PC-9 (cell line): ENCODE measurements at regions not wholly inside any gene's neighbourhood (a gene's known extent, or its start where the extent isn't known, plus 50 kb on each side); places are given as distances from the start of the nearest gene placed in this dataset.

Experiments used
- BruUV-seq: library from RNA; stranded (reverse); fragments of 400-500 nt; replicated peaks from 2 replicates; lab custom pipeline; 2021; lab: Mats Ljungman, UMichigan
- CTCF ChIA-PET: fragments of 300-600 bp; sonication (Branson Sonifier 250); formaldehyde crosslinking; loops from one replicate; lab custom pipeline; 2022; ENCODE audit warnings: antibody characterized with exemption; lab: Charles Lee
- POLR2A ChIA-PET: fragments of 300-600 bp; sonication (Branson Sonifier 250); formaldehyde crosslinking; loops from one replicate; lab custom pipeline; 2022; ENCODE audit warnings: antibody characterized with exemption; ENCODE audit not compliant: unreplicated experiment; lab: Charles Lee
- DNase-seq, 2 experiments: peaks; one replicate each; pipeline versions ENCODE4 v3.0.0 to v3.0.0-alpha.2; 2015 to 2022; ENCODE audit warnings: mixed read lengths in 1 of 2
- H2AFZ ChIP-seq: fragments of 200-600 bp; sonication (generic); 2 replicates; pipeline ENCODE4 v1.8.1; 2017; ENCODE audit warnings: antibody characterized with exemption
- H3F3A ChIP-seq: fragments of 200-600 bp; sonication (generic); 2 replicates; pipeline ENCODE4 v1.8.1; 2017; ENCODE audit warnings: antibody characterized with exemption, mild to moderate bottlenecking, low read depth; ENCODE audit not compliant: insufficient read depth
- H3K27ac ChIP-seq: fragments of 200-600 bp; sonication (generic); 2 replicates; pipeline ENCODE4 v1.6.1; 2016; ENCODE audit warnings: mixed run types
- H3K27me3 ChIP-seq: fragments of 200-600 bp; sonication (generic); 2 replicates; pipeline ENCODE4 v1.6.1; 2016; ENCODE audit warnings: low read depth, mixed run types; ENCODE audit not compliant: insufficient read depth
- H3K36me3 ChIP-seq: fragments of 200-600 bp; sonication (generic); 2 replicates; pipeline ENCODE4 v1.6.1; 2016; ENCODE audit warnings: low read depth, mixed run types
- H3K4me1 ChIP-seq: fragments of 200-600 bp; sonication (generic); replicated peaks from 2 replicates; pipeline ENCODE4 v1.6.1; 2016; ENCODE audit warnings: mixed run types; ENCODE audit not compliant: insufficient read depth
- H3K4me2 ChIP-seq: fragments of 200-600 bp; sonication (generic); 2 replicates; pipeline ENCODE4 v1.6.1; 2017; ENCODE audit warnings: mixed run types
- H3K4me3 ChIP-seq: fragments of 200-600 bp; sonication (generic); 2 replicates; pipeline ENCODE4 v1.6.1; 2016; ENCODE audit warnings: mixed run types
- H3K79me2 ChIP-seq: fragments of 200-600 bp; sonication (generic); 2 replicates; pipeline ENCODE4 v1.6.1; 2017; ENCODE audit warnings: low read depth, mixed run types
- H3K9me2 ChIP-seq: fragments of 200-600 bp; sonication (generic); 2 replicates; pipeline ENCODE4 v1.8.1; 2017; ENCODE audit warnings: mild to moderate bottlenecking; ENCODE audit not compliant: insufficient read depth
- H3K9me3 ChIP-seq: fragments of 200-600 bp; sonication (generic); 2 replicates; pipeline ENCODE4 v1.8.1; 2016; ENCODE audit warnings: low read depth; ENCODE audit not compliant: insufficient read depth
- H4K20me1 ChIP-seq: fragments of 200-600 bp; sonication (generic); 2 replicates; pipeline ENCODE4 v1.8.1; 2017; ENCODE audit not compliant: insufficient read depth
- CTCF ChIP-seq: fragments of 200-600 bp; sonication (generic); conservative IDR thresholded peaks from 2 replicates; pipeline ENCODE4 v1.6.1; 2017; ENCODE audit warnings: mixed run types, antibody characterized with exemption, mild to moderate bottlenecking, moderate library complexity
- EZH2 ChIP-seq: fragments of 200-600 bp; sonication (generic); IDR thresholded peaks from 2 replicates; pipeline ENCODE4 v1.8.0; 2017; ENCODE audit warnings: antibody characterized with exemption, low read depth
- intact Hi-C: fragments of 100-400 bp; cut with micrococcal nuclease; formaldehyde crosslinking; loops from one replicate; pipeline ENCODE4 v1.10.0; 2022; ENCODE audit not compliant: unreplicated experiment

- Histone ChIP-seq H3K9me2 (no peaks in the 10 kb centered on the region), H3K36me3 (no peaks in the 10 kb centered on the region), H3K27ac (no peak overlapping the region), H2AFZ (no peak overlapping the region), H3K27me3 (no peaks in the 10 kb centered on the region), H3K4me1 (no peaks in the 10 kb centered on the region), H3K79me2 (no peaks in the 10 kb centered on the region), H4K20me1 (no peaks in the 10 kb centered on the region), H3K4me3 (no peak overlapping the region), H3F3A (no peaks in the 10 kb centered on the region), H3K4me2 (no peak overlapping the region), H3K9me3 (no peaks in the 10 kb centered on the region)
- BruUV-seq: no TSS peak
- CTCF ChIA-PET: no interaction called here
- DNase-seq: no peak
- POLR2A ChIA-PET: no interaction called here
- intact Hi-C loops: no loop called here
- TF ChIP-seq EZH2 (no peak), CTCF (no peak)
These were observed 444.8 kb downstream of the GLRX3 start for GRCh38 chr10:130580975-130581374.

- no peak for TF ChIP-seq CTCF
- no peak for TF ChIP-seq EZH2
- Histone ChIP-seq H3K27me3 (no peaks in the 10 kb centered on the region), H3K79me2 (no peaks in the 10 kb centered on the region), H3K9me3 (no peaks in the 10 kb centered on the region), H3F3A (no peaks in the 10 kb centered on the region), H3K27ac (no peak overlapping the region), H3K4me3 (no peak overlapping the region), H3K9me2 (no peaks in the 10 kb centered on the region), H3K4me2 (no peak overlapping the region), H4K20me1 (no peaks in the 10 kb centered on the region), H3K4me1 (no peaks in the 10 kb centered on the region), H2AFZ (no peak overlapping the region), H3K36me3 (no peaks in the 10 kb centered on the region)
- DNase-seq: no peak
- POLR2A ChIA-PET: no interaction called here
- intact Hi-C loops: no loop called here
- BruUV-seq: no TSS peak
- CTCF ChIA-PET: no interaction called here
These were observed 451.5 kb downstream of the GLRX3 start for GRCh38 chr10:130587718-130588117.

- H3K4me2 ChIP-seq: no peak overlapping the region
- H3K27me3 ChIP-seq: no peaks in the 10 kb centered on the region
- CTCF ChIA-PET: no interaction called here
- H4K20me1 ChIP-seq: no peaks in the 10 kb centered on the region
- no peaks in the 10 kb centered on the region for H3F3A ChIP-seq
- H3K9me3 ChIP-seq: no peaks in the 10 kb centered on the region
- no peak for TF ChIP-seq EZH2
- no peak for TF ChIP-seq CTCF
- no peak overlapping the region for H3K27ac ChIP-seq
- BruUV-seq: no TSS peak
- no peaks in the 10 kb centered on the region for H3K4me1 ChIP-seq
- POLR2A ChIA-PET: interaction anchor here (0.6 kb wide), 2 partner anchors 13 to 399 kb away, joined by 3 to 5 read pairs; no protein-coding TSS in a partner anchor
- no peaks in the 10 kb centered on the region for H3K9me2 ChIP-seq
- DNase-seq: no peak
- H2AFZ ChIP-seq: no peak overlapping the region
- H3K4me3 ChIP-seq: no peak overlapping the region
- H3K79me2 ChIP-seq: no peaks in the 10 kb centered on the region
- no peaks in the 10 kb centered on the region for H3K36me3 ChIP-seq
- intact Hi-C loops: no loop called here
These were observed 469.8 kb downstream of the GLRX3 start for GRCh38 chr10:130606001-130606405.
